SK-N-SH treated with all-trans-retinoic acid at 6 μM for 48 hours (cell line): ENCODE measurements at regions not wholly inside any gene's neighbourhood (a gene's known extent, or its start where the extent isn't known, plus 50 kb on each side); places are given as distances from the start of the nearest gene placed in this dataset.

ENCODE experiments used
- ARNTL ChIP-seq: fragments of 450-650 bp; formaldehyde crosslinking; IDR thresholded peaks from 2 replicates; pipeline ENCODE4 v1.5.0; 2020; ENCODE audit warnings: low read depth, mild to moderate bottlenecking, moderate library complexity, borderline replicate concordance
- ISL1 ChIP-seq: fragments of 250-450 bp; sonication (Bioruptor Pico); IDR thresholded peaks from 2 replicates; pipeline ENCODE4 v2.1.2; 2022; ENCODE audit warnings: mild to moderate bottlenecking, moderate library complexity
- RARB ChIP-seq: fragments of 250-450 bp; sonication (Bioruptor Pico); IDR thresholded peaks from 2 replicates; pipeline ENCODE4 v1.8.0; 2021; ENCODE audit warnings: mild to moderate bottlenecking, moderate library complexity
- SNAI2 ChIP-seq: fragments of 250-450 bp; sonication (Bioruptor Pico); IDR thresholded peaks from 2 replicates; pipeline ENCODE4 v1.5.0; 2020; ENCODE audit warnings: mild to moderate bottlenecking, moderate library complexity

DNA sequence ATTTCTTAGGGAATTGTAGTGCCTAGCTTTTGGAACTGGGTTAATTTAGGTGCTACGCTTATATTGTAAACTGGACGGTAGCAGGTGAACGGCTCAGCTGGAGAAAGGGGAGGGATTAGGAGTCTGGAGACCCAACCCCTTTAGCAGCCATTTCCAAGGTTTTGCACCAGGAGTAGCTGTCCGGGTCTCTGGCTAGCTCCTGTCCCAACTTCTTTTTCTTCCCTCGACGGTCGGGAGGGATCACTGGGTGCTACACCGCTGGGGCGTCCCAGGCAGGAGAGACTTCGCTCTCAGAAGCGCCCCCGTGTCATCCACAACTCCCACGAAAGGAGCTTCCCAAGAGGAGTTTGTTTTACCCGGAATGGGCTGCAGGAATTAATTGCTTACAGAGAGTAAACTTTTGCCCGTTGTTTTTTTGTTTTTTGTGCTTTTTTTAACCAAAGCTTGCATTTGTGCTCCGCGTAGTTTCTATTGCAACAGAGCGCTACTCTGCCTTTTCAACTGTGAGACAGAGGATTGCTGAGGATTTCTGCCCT lies 1640.9 kb upstream of the C9orf72 start:
- 0 out of 2 replicates have a peak, but pooled peaks have one; percentile 46 for TF ChIP-seq SNAI2 (CRISPR knock-in tag)
- TF ChIP-seq ARNTL (CRISPR knock-in tag): no peak
- TF ChIP-seq RARB (CRISPR knock-in tag): no peak
- TF ChIP-seq ISL1 (CRISPR knock-in tag): no peak
